ENCODE measurements at regions not wholly inside any gene's neighbourhood (a gene's known extent, or its start where the extent isn't known, plus 50 kb on each side); places are given as distances from the start of the nearest gene placed in this dataset.
"Not testable (repeated sequence)": the region's sequence is repeated elsewhere in the genome, so short reads cannot be mapped to it uniquely, and the experiment has no call there.

DNA sequence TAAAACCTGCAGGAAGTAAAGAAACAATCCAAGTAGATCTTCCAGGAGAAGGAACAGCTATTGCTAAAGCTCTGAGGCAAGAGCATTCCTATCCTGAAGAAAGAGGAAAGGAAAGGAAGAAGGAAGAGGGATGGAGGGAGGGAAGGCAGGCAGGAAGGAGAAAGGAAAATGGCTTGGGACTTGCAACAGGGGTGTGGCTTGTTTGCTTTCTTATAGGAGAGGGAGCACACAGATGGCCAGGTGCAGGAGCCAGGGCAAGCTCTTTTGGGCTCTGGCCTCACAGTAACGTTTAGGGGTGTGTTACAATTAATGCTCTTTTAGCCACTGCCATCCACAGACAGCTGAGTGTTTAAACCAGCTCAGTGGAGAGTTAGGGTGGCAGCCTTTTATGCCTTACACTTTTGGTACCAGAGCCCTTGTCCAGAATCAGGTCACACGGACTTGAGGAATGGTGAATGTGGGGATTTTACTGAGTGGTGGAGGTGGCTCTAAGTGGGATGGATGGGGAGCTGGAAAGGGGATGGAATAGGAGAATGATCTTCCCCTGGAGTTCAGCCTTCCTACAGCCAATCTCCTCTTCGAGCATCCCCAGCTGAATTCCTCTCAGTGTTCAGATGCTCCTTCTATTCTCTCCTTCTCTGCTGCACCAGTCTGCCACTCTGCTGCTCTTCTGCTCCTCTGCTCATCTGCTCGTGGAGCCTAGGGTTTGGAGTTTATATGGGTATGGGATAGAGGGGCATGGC lies 108.7 kb upstream of the SLC39A10 start:
- H3K27me3 ChIP-seq (ENCODE audit: control insufficient read depth, insufficient read depth) = no peaks in the 10 kb centered on the region
- H3K4me3 ChIP-seq (ENCODE audit: low read length) = no peak overlapping the region
- WGBS = 84% methylated on average over 4 of the region's 4 CpGs
- H3K27ac ChIP-seq (ENCODE audit: low read length) = no peak overlapping the region
- intact Hi-C loops (cut with DNase I) = no loop called here
- no peaks in the 10 kb centered on the region for H3K4me1 ChIP-seq (ENCODE audit: control insufficient read depth, insufficient read depth, low read length)
- ATAC-seq (no peak), DNase-seq (no peak)
- peaks cover 5% of the 10 kb centered on the region for H3K9me3 ChIP-seq (ENCODE audit: control insufficient read depth, low read length)

GRCh38 chr2:195547268-195547840 lies 109.7 kb upstream of the SLC39A10 start:
- ATAC-seq; DNase-seq; H3K4me1 ChIP-seq (ENCODE audit: control insufficient read depth, insufficient read depth, low read length); intact Hi-C loops (cut with DNase I); H3K27me3 ChIP-seq (ENCODE audit: control insufficient read depth, insufficient read depth); H3K4me3 ChIP-seq (ENCODE audit: low read length); H3K27ac ChIP-seq (ENCODE audit: low read length); H3K9me3 ChIP-seq (ENCODE audit: control insufficient read depth, low read length): not testable (repeated sequence)
- WGBS = 89% methylated on average over 47 of the region's 47 CpGs

DNA sequence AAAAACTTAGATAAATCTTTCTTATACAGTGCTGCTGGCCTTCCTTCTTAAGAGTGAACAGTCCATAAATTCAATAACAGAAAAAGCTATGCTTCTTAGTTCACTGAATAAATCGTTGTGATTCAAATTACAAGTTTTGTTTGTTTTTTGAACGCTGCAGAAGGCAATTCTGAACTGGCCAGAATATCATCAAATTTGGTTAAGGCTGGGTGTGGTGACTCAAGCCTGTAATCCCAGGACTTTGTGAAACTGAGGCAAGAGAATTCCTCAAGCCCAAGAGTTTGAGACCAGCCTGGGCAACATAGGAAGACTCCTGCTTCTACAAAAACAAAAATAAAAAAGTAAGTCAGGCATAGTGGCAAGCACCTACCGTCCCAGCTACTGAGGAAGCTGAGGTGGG lies 111.2 kb upstream of the SLC39A10 start:
- ATAC-seq = no peak
- no peak for DNase-seq
- intact Hi-C loops (cut with DNase I) = no loop called here
- Histone ChIP-seq H3K4me3 (ENCODE audit: low read length) (no peak overlapping the region), H3K9me3 (ENCODE audit: control insufficient read depth, low read length) (peaks cover 5% of the 10 kb centered on the region), H3K27me3 (ENCODE audit: control insufficient read depth, insufficient read depth) (no peaks in the 10 kb centered on the region), H3K4me1 (ENCODE audit: control insufficient read depth, insufficient read depth, low read length) (no peaks in the 10 kb centered on the region), H3K27ac (ENCODE audit: low read length) (no peak overlapping the region)
- WGBS = 87% methylated on average over 3 of the region's 3 CpGs

GRCh38 chr2:195543902-195544894 lies 112.8 kb upstream of the SLC39A10 start:
- H3K4me3 ChIP-seq (ENCODE audit: low read length) = no peak overlapping the region
- H3K4me1 ChIP-seq (ENCODE audit: control insufficient read depth, insufficient read depth, low read length) = no peaks in the 10 kb centered on the region
- no peaks in the 10 kb centered on the region for H3K27me3 ChIP-seq (ENCODE audit: control insufficient read depth, insufficient read depth)
- no peak overlapping the region for H3K27ac ChIP-seq (ENCODE audit: low read length)
- peaks cover 5% of the 10 kb centered on the region for H3K9me3 ChIP-seq (ENCODE audit: control insufficient read depth, low read length)
- no peak for ATAC-seq
- intact Hi-C loops (cut with DNase I) = no loop called here
- no peak for DNase-seq
- 86% methylated on average over 11 of the region's 11 CpGs for WGBS

GRCh38 chr2:195543063-195543462 lies 114.0 kb upstream of the SLC39A10 start:
- DNase-seq (no peak), ATAC-seq (no peak)
- H3K9me3 ChIP-seq (ENCODE audit: control insufficient read depth, low read length) = no peaks in the 10 kb centered on the region
- no peak overlapping the region for H3K27ac ChIP-seq (ENCODE audit: low read length)
- WGBS = 97% methylated on average over 2 of the region's 2 CpGs
- no peaks in the 10 kb centered on the region for H3K27me3 ChIP-seq (ENCODE audit: control insufficient read depth, insufficient read depth)
- intact Hi-C loops (cut with DNase I) = no loop called here
- no peak overlapping the region for H3K4me3 ChIP-seq (ENCODE audit: low read length)
- H3K4me1 ChIP-seq (ENCODE audit: control insufficient read depth, insufficient read depth, low read length) = no peaks in the 10 kb centered on the region

GRCh38 chr2:195542067-195542466 lies 115.0 kb upstream of the SLC39A10 start:
- no peak for ATAC-seq
- no peak overlapping the region for H3K27ac ChIP-seq (ENCODE audit: low read length)
- H3K9me3 ChIP-seq (ENCODE audit: control insufficient read depth, low read length) = no peaks in the 10 kb centered on the region
- intact Hi-C loops (cut with DNase I) = no loop called here
- DNase-seq = no peak
- H3K4me1 ChIP-seq (ENCODE audit: control insufficient read depth, insufficient read depth, low read length) = no peaks in the 10 kb centered on the region
- no peak overlapping the region for H3K4me3 ChIP-seq (ENCODE audit: low read length)
- 70% methylated on average over 4 of the region's 4 CpGs for WGBS
- no peaks in the 10 kb centered on the region for H3K27me3 ChIP-seq (ENCODE audit: control insufficient read depth, insufficient read depth)

- ATAC-seq (no peak), DNase-seq (no peak)
- Histone ChIP-seq H3K27me3 (ENCODE audit: control insufficient read depth, insufficient read depth) (no peaks in the 10 kb centered on the region), H3K4me1 (ENCODE audit: control insufficient read depth, insufficient read depth, low read length) (no peaks in the 10 kb centered on the region), H3K27ac (ENCODE audit: low read length) (no peak overlapping the region), H3K9me3 (ENCODE audit: control insufficient read depth, low read length) (no peaks in the 10 kb centered on the region), H3K4me3 (ENCODE audit: low read length) (no peak overlapping the region)
- intact Hi-C loops (cut with DNase I) = no loop called here
- 90% methylated on average over 2 of the region's 2 CpGs for WGBS
Measured at GRCh38 chr2:195538937-195539336, 118.1 kb upstream of the SLC39A10 start.

DNA sequence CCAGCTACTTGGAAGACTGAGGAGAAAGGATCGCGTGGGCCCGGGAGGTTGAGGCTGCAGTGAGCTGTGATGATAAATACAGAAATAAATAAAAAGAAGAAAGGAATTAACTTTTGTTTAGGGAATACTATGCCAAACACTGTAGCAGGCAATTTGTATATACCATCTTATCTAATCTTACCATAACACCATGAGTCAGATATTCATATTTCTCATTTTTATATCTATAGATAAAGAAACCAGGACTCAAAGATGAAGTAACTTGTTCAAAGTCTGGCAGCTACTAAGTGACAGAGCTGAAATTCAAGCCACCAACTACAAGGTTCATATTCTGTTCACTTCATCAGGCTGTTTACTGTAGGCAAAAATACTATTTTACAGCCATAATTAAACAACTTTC lies 119.2 kb upstream of the SLC39A10 start:
- Histone ChIP-seq H3K4me1 (ENCODE audit: control insufficient read depth, insufficient read depth, low read length) (no peaks in the 10 kb centered on the region), H3K4me3 (ENCODE audit: low read length) (no peak overlapping the region), H3K27ac (ENCODE audit: low read length) (no peak overlapping the region), H3K9me3 (ENCODE audit: control insufficient read depth, low read length) (no peaks in the 10 kb centered on the region), H3K27me3 (ENCODE audit: control insufficient read depth, insufficient read depth) (no peaks in the 10 kb centered on the region)
- ATAC-seq = no peak
- intact Hi-C loops (cut with DNase I) = no loop called here
- no peak for DNase-seq
- WGBS = 97% methylated on average over 3 of the region's 3 CpGs

DNA sequence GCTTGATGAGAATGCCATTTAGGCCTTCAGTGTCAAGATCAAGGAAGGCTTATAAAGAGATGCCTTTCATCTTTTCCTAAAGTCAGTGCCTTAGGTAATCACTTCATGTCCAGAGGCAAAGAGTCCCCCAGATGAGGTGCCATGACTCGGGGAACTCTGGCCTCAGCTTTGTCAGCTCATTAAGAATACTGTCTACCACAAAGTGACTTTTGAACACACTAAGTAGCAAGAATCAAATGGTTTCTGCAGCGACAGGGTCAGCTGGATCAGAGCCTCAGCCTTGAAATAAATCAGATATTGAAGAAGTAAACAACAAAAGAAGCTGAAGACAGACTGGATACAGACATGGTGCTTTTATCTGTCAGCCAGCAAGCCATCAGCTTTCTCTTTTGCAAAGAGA lies 120.1 kb upstream of the SLC39A10 start:
- intact Hi-C loops (cut with DNase I) = no loop called here

DNA sequence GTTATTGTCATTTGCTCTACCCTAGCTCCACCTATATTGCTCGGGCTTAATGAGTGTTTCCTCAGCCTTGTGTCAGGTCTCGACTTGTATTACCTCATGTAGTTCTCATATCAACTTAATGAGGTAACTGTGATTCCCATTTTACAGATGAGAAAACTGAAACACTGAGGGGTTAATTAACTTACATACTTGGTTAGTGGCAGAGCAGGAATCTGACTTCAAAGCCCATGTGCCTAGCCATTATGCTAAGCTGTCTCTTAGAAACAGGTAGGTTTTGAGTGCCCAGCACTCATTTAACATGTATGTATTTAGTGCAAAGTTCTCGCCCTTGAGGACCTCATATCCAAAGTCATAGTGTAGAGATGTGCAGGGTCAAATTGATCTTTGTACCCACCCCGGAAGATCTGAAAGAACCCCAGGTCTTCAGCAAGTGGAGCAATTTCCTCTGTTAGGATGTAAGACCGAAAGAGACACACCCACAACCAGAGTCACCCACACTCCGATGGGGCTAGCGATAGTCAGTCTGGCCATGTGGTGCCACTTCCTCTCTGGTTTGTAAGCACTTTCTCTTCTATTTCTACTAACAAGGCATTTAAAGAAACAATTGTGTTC lies 121.0 kb upstream of the SLC39A10 start:
- no peaks in the 10 kb centered on the region for H3K4me1 ChIP-seq (ENCODE audit: control insufficient read depth, insufficient read depth, low read length)
- no peaks in the 10 kb centered on the region for H3K9me3 ChIP-seq (ENCODE audit: control insufficient read depth, low read length)
- H3K27ac ChIP-seq (ENCODE audit: low read length) = no peak overlapping the region
- 77% methylated on average over 7 of the region's 7 CpGs for WGBS
- H3K4me3 ChIP-seq (ENCODE audit: low read length) = no peak overlapping the region
- DNase-seq = peak in 2 of 3 donors; percentile 57 to 68
- intact Hi-C loops (cut with DNase I) = no loop called here
- no peaks in the 10 kb centered on the region for H3K27me3 ChIP-seq (ENCODE audit: control insufficient read depth, insufficient read depth)
- ATAC-seq = peak; percentile 50 to 55

More for the DNA sequence above, 120.1 kb upstream of the SLC39A10 start:
- ATAC-seq (no peak), DNase-seq (no peak)
- 69% methylated on average over 2 of the region's 2 CpGs for WGBS
- Histone ChIP-seq H3K9me3 (ENCODE audit: control insufficient read depth, low read length) (no peaks in the 10 kb centered on the region), H3K4me1 (ENCODE audit: control insufficient read depth, insufficient read depth, low read length) (no peaks in the 10 kb centered on the region), H3K4me3 (ENCODE audit: low read length) (no peak overlapping the region), H3K27me3 (ENCODE audit: control insufficient read depth, insufficient read depth) (no peaks in the 10 kb centered on the region), H3K27ac (ENCODE audit: low read length) (no peak overlapping the region)

DNA sequence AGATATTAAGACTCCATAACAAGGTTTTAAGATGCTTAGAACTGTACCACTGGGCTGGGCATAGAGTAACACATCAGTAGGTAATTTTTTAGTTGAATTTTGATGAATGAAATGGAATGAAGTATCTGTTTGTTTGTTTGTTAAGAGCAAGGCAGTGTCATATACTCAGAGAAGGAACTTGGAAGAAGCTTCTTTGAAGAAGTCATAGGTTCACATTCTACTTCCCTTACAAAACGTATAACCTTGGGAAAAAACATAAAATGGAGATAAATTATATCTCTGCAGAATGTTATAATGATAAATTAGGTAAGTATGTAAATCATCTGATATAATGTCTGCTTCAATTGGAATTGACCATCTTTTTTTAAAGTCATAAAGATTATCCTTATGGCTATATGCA lies 122.1 kb upstream of the SLC39A10 start:
- Histone ChIP-seq H3K27ac (ENCODE audit: low read length) (no peak overlapping the region), H3K9me3 (ENCODE audit: control insufficient read depth, low read length) (no peaks in the 10 kb centered on the region), H3K4me1 (ENCODE audit: control insufficient read depth, insufficient read depth, low read length) (no peaks in the 10 kb centered on the region)

More for the DNA sequence above, 122.1 kb upstream of the SLC39A10 start:
- no peaks in the 10 kb centered on the region for H3K27me3 ChIP-seq (ENCODE audit: control insufficient read depth, insufficient read depth)
- no peak overlapping the region for H3K4me3 ChIP-seq (ENCODE audit: low read length)
- intact Hi-C loops (cut with DNase I) = no loop called here
- no peak for DNase-seq
- ATAC-seq = no peak
- 73% methylated on average over 1 of the region's 1 CpG for WGBS
